CD4-positive, alpha-beta T cell (primary cell): ENCODE measurements at regions not wholly inside any gene's neighbourhood (a gene's known extent, or its start where the extent isn't known, plus 50 kb on each side); places are given as distances from the start of the nearest gene placed in this dataset.

Source experiments
- ATAC-seq: fragments of 200-7000 bp; cut with Tn5 transposase; one replicate; pipeline ENCODE4 v1.10.0; 2022; ENCODE audit warnings: mild to moderate bottlenecking; ENCODE audit not compliant: poor library complexity
- CTCF ChIA-PET: fragments of 350-600 bp; sonication (Branson Sonifier 250); formaldehyde crosslinking; loops from one replicate; lab custom pipeline; 2021; ENCODE audit warnings: antibody characterized with exemption, inconsistent platforms; lab: Charles Lee
- POLR2A ChIA-PET: fragments of 350-600 bp; sonication (Branson Sonifier 250); formaldehyde crosslinking; loops from one replicate; lab custom pipeline; 2021; ENCODE audit warnings: antibody characterized with exemption, inconsistent platforms; lab: Charles Lee
- DNase-seq, 14 experiments: peaks; one replicate each; pipeline ENCODE4 v3.0.0-alpha.2; 2013 to 2020; ENCODE audit warnings: mixed read lengths in 2 of 14
- H3K27ac ChIP-seq, 2 donors: one replicate each; pipeline versions ENCODE4 v1.5.1 to v1.7.0; 2013; ENCODE audit warnings: low read length in 2 of 2, low read depth in 1 of 2, mild to moderate bottlenecking in 1 of 2
- H3K27me3 ChIP-seq, 2 experiments: 1 replicate in 1 of 2; 2 replicates in 1 of 2; pipeline versions ENCODE4 v1.6.1 to v1.7.0; 2013; ENCODE audit warnings: low read length in 2 of 2, control low read depth in 1 of 2, mild to moderate bottlenecking in 1 of 2, moderate library complexity in 1 of 2; ENCODE audit not compliant: insufficient read depth in 2 of 2, control insufficient read depth in 1 of 2
- H3K36me3 ChIP-seq: one replicate; pipeline ENCODE4 v1.6.1; 2013; ENCODE audit warnings: low read length, control low read depth; ENCODE audit not compliant: insufficient read depth
- H3K4me1 ChIP-seq: one replicate; pipeline ENCODE4 v1.6.1; 2013; ENCODE audit warnings: low read length, control low read depth; ENCODE audit not compliant: insufficient read depth
- H3K4me3 ChIP-seq: one replicate; pipeline ENCODE4 v1.5.1; 2013; ENCODE audit warnings: mild to moderate bottlenecking, low read length, moderate library complexity
- H3K9me3 ChIP-seq, 2 experiments: 1 replicate in 1 of 2; 2 replicates in 1 of 2; pipeline versions ENCODE4 v1.6.1 to v1.7.0; 2013; ENCODE audit warnings: low read length in 2 of 2, mild to moderate bottlenecking in 2 of 2, control low read depth in 1 of 2, moderate library complexity in 1 of 2; ENCODE audit not compliant: control insufficient read depth in 1 of 2, insufficient read depth in 1 of 2
- H3K27ac Mint-ChIP-seq: one replicate; pipeline ENCODE4 v1.8.0; 2020; ENCODE audit warnings: mixed read lengths
- H3K27me3 Mint-ChIP-seq: one replicate; pipeline ENCODE4 v1.8.0; 2021; ENCODE audit warnings: mixed read lengths
- H3K36me3 Mint-ChIP-seq: one replicate; pipeline ENCODE4 v1.8.0; 2021; ENCODE audit warnings: low read depth, mixed read lengths
- H3K4me1 Mint-ChIP-seq: one replicate; pipeline ENCODE4 v1.8.0; 2021; ENCODE audit warnings: low read depth, mixed read lengths
- H3K4me3 Mint-ChIP-seq: one replicate; pipeline ENCODE4 v1.8.0; 2020; ENCODE audit warnings: mild to moderate bottlenecking, mixed read lengths
- H3K9me3 Mint-ChIP-seq: one replicate; pipeline ENCODE4 v1.8.0; 2020; ENCODE audit warnings: mixed read lengths
- intact Hi-C, 2 experiments: fragments of 100-400 bp; cut with DNase I in 1 of 2; cut with micrococcal nuclease in 1 of 2; formaldehyde crosslinking; loops; one replicate each; pipeline versions ENCODE4 v1.15.1 to v1.9.0; 2023 to 2025; cut with DNase I, micrococcal nuclease
- TF ChIP-seq, protein P1 (sequence below): fragments of 200-600 bp; IDR thresholded peaks from one replicate; pipeline ENCODE4 v1.8.0; 2022; ENCODE audit warnings: antibody characterized with exemption, mild to moderate bottlenecking

DNA sequence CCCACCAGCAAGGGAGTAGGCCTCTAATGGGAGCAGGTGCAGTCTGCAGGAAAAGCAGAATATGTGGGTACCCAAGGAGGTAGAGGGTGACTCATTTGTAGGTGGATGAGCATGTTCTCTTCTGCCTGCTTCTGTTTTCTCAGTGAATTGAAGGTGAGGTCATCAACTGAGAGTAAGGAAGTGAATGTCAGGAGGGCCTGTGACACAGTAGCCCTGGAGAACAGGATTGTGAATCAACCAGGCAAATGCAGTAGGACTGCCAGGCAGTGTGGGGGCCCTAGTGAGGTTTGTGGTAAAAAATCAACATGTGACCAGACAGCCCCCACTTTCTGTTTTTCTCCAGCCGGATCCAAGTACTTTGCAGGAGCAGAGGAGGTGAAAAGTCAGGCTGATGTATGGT lies 150.5 kb upstream of the SOX9 start:
- POLR2A ChIA-PET = no interaction called here
- peaks cover 3% of the 10 kb centered on the region for H3K9me3 Mint-ChIP-seq
- no peaks in the 10 kb centered on the region for H3K4me1 Mint-ChIP-seq
- no peaks in the 10 kb centered on the region for H3K27me3 ChIP-seq
- H3K27ac ChIP-seq = no peak overlapping the region
- no peak for DNase-seq
- no peak overlapping the region for H3K4me3 Mint-ChIP-seq
- peaks cover 0 to 8% of the 10 kb centered on the region in 2 experiments for H3K9me3 ChIP-seq
- no peaks in the 10 kb centered on the region for H3K36me3 Mint-ChIP-seq
- TF ChIP-seq, protein P1, sequence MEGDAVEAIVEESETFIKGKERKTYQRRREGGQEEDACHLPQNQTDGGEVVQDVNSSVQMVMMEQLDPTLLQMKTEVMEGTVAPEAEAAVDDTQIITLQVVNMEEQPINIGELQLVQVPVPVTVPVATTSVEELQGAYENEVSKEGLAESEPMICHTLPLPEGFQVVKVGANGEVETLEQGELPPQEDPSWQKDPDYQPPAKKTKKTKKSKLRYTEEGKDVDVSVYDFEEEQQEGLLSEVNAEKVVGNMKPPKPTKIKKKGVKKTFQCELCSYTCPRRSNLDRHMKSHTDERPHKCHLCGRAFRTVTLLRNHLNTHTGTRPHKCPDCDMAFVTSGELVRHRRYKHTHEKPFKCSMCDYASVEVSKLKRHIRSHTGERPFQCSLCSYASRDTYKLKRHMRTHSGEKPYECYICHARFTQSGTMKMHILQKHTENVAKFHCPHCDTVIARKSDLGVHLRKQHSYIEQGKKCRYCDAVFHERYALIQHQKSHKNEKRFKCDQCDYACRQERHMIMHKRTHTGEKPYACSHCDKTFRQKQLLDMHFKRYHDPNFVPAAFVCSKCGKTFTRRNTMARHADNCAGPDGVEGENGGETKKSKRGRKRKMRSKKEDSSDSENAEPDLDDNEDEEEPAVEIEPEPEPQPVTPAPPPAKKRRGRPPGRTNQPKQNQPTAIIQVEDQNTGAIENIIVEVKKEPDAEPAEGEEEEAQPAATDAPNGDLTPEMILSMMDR = no peak
- CTCF ChIA-PET = no interaction called here
- no peaks in the 10 kb centered on the region for H3K4me1 ChIP-seq
- no peak overlapping the region for H3K27ac Mint-ChIP-seq
- intact Hi-C loops = no loop called here
- ATAC-seq = no peak
- no peaks in the 10 kb centered on the region for H3K36me3 ChIP-seq
- H3K27me3 Mint-ChIP-seq = no peaks in the 10 kb centered on the region
- H3K4me3 ChIP-seq = no peak overlapping the region

DNA sequence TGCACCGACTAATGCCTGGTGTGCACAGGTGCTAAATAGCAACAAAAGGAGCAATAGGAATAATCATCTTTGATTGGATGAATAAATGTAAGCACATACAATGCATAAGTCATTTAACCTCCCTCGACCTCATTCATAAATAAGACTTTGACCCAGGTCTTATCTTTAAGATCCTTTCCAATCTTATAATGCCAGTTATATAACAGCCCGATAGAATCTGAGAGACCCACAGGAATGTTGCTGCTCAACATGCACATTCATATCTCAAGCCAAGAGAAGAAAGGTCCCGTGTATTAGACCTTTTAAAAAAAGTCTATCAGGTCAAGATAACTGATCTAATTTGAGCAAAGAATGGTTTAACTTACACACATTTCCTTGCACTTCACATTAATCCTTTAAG lies 146.8 kb upstream of the SOX9 start:
- no peaks in the 10 kb centered on the region for H3K27me3 ChIP-seq
- H3K36me3 ChIP-seq = no peaks in the 10 kb centered on the region
- no peak for ATAC-seq
- Mint-ChIP-seq H3K4me3 (no peak overlapping the region), H3K27ac (no peak overlapping the region), H3K36me3 (no peaks in the 10 kb centered on the region), H3K4me1 (no peaks in the 10 kb centered on the region), H3K9me3 (peaks cover 5% of the 10 kb centered on the region), H3K27me3 (no peaks in the 10 kb centered on the region)
- ChIA-PET CTCF (no interaction called here), POLR2A (no interaction called here)
- peaks cover 4 to 13% of the 10 kb centered on the region in 2 experiments for H3K9me3 ChIP-seq
- intact Hi-C loops = no loop called here
- H3K4me3 ChIP-seq = no peak overlapping the region
- no peaks in the 10 kb centered on the region for H3K4me1 ChIP-seq
- no peak for DNase-seq
- H3K27ac ChIP-seq = no peak overlapping the region
- TF ChIP-seq, protein P1 = no peak

GRCh38 chr17:71975331-71975801 lies 145.5 kb upstream of the SOX9 start:
- Histone ChIP-seq H3K4me1 (no peaks in the 10 kb centered on the region), H3K27ac (no peak overlapping the region), H3K27me3 (no peaks in the 10 kb centered on the region), H3K4me3 (no peak overlapping the region), H3K36me3 (no peaks in the 10 kb centered on the region), H3K9me3 (peaks cover 4 to 21% of the 10 kb centered on the region in 2 experiments)
- no peak for ATAC-seq
- Mint-ChIP-seq H3K4me3 (no peak overlapping the region), H3K27me3 (no peaks in the 10 kb centered on the region), H3K4me1 (no peaks in the 10 kb centered on the region), H3K36me3 (no peaks in the 10 kb centered on the region), H3K27ac (no peak overlapping the region), H3K9me3 (peaks cover 5% of the 10 kb centered on the region)
- DNase-seq = no peak
- CTCF ChIA-PET = no interaction called here
- TF ChIP-seq, protein P1 = no peak
- POLR2A ChIA-PET = no interaction called here
- intact Hi-C loops = no loop called here
